ENCODE measurements at regions not wholly inside any gene's neighbourhood (a gene's known extent, or its start where the extent isn't known, plus 50 kb on each side); places are given as distances from the start of the nearest gene placed in this dataset.

GRCh38 chr16:66168777-66169176 is 197.7 kb upstream of the CDH5 start:
- TF ChIP-seq, protein P1, sequence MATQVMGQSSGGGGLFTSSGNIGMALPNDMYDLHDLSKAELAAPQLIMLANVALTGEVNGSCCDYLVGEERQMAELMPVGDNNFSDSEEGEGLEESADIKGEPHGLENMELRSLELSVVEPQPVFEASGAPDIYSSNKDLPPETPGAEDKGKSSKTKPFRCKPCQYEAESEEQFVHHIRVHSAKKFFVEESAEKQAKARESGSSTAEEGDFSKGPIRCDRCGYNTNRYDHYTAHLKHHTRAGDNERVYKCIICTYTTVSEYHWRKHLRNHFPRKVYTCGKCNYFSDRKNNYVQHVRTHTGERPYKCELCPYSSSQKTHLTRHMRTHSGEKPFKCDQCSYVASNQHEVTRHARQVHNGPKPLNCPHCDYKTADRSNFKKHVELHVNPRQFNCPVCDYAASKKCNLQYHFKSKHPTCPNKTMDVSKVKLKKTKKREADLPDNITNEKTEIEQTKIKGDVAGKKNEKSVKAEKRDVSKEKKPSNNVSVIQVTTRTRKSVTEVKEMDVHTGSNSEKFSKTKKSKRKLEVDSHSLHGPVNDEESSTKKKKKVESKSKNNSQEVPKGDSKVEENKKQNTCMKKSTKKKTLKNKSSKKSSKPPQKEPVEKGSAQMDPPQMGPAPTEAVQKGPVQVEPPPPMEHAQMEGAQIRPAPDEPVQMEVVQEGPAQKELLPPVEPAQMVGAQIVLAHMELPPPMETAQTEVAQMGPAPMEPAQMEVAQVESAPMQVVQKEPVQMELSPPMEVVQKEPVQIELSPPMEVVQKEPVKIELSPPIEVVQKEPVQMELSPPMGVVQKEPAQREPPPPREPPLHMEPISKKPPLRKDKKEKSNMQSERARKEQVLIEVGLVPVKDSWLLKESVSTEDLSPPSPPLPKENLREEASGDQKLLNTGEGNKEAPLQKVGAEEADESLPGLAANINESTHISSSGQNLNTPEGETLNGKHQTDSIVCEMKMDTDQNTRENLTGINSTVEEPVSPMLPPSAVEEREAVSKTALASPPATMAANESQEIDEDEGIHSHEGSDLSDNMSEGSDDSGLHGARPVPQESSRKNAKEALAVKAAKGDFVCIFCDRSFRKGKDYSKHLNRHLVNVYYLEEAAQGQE (IDR thresholded peaks at IDR 0.05; ENCODE audit: low read depth) = no peak
- no peak for TF ChIP-seq NFIC (IDR thresholded peaks at IDR 0.05)
- TF ChIP-seq TCF12 (IDR thresholded peaks at IDR 0.05; ENCODE audit: low read depth) = no peak
- no peak for TF ChIP-seq ZBTB7A (IDR thresholded peaks at IDR 0.05; ENCODE audit: low read depth)
- TF ChIP-seq YY1 (IDR thresholded peaks at IDR 0.05; ENCODE audit: low read depth) = no peak
- no peak for TF ChIP-seq RAD21 (IDR thresholded peaks at IDR 0.05; ENCODE audit: low read depth)
- TF ChIP-seq TAF1 (IDR thresholded peaks at IDR 0.05; ENCODE audit: low read depth) = no peak
- no peak for TF ChIP-seq EP300 (IDR thresholded peaks at IDR 0.05; ENCODE audit: borderline replicate concordance)
- no peak for TF ChIP-seq FOXM1 (IDR thresholded peaks at IDR 0.05; ENCODE audit: borderline replicate concordance, low read depth)
- no peak for TF ChIP-seq CEBPB (IDR thresholded peaks at IDR 0.05)
- TF ChIP-seq CREB1 (IDR thresholded peaks at IDR 0.05; ENCODE audit: low read depth) = no peak
- no peak for TF ChIP-seq EGR1 (IDR thresholded peaks at IDR 0.05)

- TF ChIP-seq ZBTB7A (IDR thresholded peaks at IDR 0.05; ENCODE audit: low read depth) (no peak), EGR1 (IDR thresholded peaks at IDR 0.05) (no peak), TEAD4 (IDR thresholded peaks at IDR 0.05) (no peak), CEBPB (IDR thresholded peaks at IDR 0.05) (no peak), FOXM1 (IDR thresholded peaks at IDR 0.05; ENCODE audit: borderline replicate concordance, low read depth) (no peak), TAF1 (IDR thresholded peaks at IDR 0.05; ENCODE audit: low read depth) (no peak), NFIC (IDR thresholded peaks at IDR 0.05) (no peak), CREB1 (IDR thresholded peaks at IDR 0.05; ENCODE audit: low read depth) (no peak), EP300 (IDR thresholded peaks at IDR 0.05; ENCODE audit: borderline replicate concordance) (no peak), YY1 (IDR thresholded peaks at IDR 0.05; ENCODE audit: low read depth) (no peak), TCF12 (IDR thresholded peaks at IDR 0.05; ENCODE audit: low read depth) (no peak), RAD21 (IDR thresholded peaks at IDR 0.05; ENCODE audit: low read depth) (no peak)
- TF ChIP-seq, protein P2, sequence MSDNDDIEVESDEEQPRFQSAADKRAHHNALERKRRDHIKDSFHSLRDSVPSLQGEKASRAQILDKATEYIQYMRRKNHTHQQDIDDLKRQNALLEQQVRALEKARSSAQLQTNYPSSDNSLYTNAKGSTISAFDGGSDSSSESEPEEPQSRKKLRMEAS (IDR thresholded peaks at IDR 0.05) = no peak
- TF ChIP-seq, protein P1 (IDR thresholded peaks at IDR 0.05; ENCODE audit: low read depth) = no peak
- TF ChIP-seq, protein P3, sequence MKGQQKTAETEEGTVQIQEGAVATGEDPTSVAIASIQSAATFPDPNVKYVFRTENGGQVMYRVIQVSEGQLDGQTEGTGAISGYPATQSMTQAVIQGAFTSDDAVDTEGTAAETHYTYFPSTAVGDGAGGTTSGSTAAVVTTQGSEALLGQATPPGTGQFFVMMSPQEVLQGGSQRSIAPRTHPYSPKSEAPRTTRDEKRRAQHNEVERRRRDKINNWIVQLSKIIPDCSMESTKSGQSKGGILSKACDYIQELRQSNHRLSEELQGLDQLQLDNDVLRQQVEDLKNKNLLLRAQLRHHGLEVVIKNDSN (IDR thresholded peaks at IDR 0.05) = no peak
These were observed 198.8 kb upstream of the CDH5 start for GRCh38 chr16:66167564-66168291.

DNA sequence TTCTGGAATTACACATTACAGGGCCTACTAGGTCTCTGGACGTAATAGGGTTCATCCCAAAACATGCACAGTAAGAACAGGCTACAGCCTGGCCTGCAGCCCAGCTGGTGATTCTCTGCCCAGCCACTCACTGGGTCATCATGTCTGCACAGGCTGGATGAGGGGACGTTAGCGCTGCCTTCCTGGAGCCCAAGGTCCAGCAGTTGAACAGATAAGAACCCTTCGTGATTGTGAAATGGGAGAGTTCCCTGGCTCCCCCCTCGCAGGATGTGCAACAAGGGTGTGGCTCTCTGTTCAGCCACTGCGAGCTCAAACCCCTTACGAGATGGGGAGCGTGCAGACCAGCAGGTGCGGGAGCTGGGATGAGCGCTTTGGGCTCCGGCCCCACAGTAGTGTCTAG is 200.0 kb upstream of the CDH5 start:
- TF ChIP-seq RAD21 (IDR thresholded peaks at IDR 0.05; ENCODE audit: low read depth) (no peak), TAF1 (IDR thresholded peaks at IDR 0.05; ENCODE audit: low read depth) (no peak), TCF12 (IDR thresholded peaks at IDR 0.05; ENCODE audit: low read depth) (no peak), EGR1 (IDR thresholded peaks at IDR 0.05) (no peak), EP300 (IDR thresholded peaks at IDR 0.05; ENCODE audit: borderline replicate concordance) (no peak), CREB1 (IDR thresholded peaks at IDR 0.05; ENCODE audit: low read depth) (no peak), CEBPB (IDR thresholded peaks at IDR 0.05) (no peak), ZBTB7A (IDR thresholded peaks at IDR 0.05; ENCODE audit: low read depth) (no peak)
- TF ChIP-seq, protein P3 (IDR thresholded peaks at IDR 0.05) = no peak
- TF ChIP-seq, protein P1 (IDR thresholded peaks at IDR 0.05; ENCODE audit: low read depth) = no peak

DNA sequence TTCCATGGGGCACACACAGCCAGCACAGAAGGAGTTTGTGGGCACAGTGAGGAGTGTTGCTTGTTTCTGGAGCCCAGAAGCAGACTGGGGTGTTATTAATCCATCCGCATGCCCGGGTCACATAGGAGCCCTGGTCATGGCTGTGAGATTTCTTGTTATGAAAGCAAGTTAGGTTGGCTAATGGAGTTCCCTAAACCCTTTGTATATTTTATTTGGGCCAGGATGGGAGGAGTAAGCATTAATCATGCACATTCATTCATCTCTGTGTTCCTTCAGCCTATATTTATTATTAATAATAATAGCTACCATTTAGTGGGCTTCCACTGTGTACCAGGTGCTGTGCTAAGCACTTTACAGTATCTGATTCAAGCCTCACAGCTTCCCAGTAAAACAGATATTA is 200.6 kb upstream of the CDH5 start:
- TF ChIP-seq, protein P3 (IDR thresholded peaks at IDR 0.05) = no peak
- TF ChIP-seq FOXM1 (IDR thresholded peaks at IDR 0.05; ENCODE audit: borderline replicate concordance, low read depth) = no peak

Data from Ishikawa (cell line).